Muscle of arm (tissue), 1 donor: ENCODE measurements at regions not wholly inside any gene's neighbourhood (a gene's known extent, or its start where the extent isn't known, plus 50 kb on each side); places are given as distances from the start of the nearest gene placed in this dataset.
A peak's percentile ranks its signal among the peaks of the same experiment; 100 is the strongest.

ENCODE experiments used
- DNase-seq: peaks from one replicate; pipeline ENCODE4 v3.0.0-alpha.2; 2013

- no peak for DNase-seq
These were observed 50.2 kb upstream of the AKR1E2 start for GRCh38 chr10:4775808-4776207.

- no peak for DNase-seq
These were observed 53.8 kb upstream of the AKR1E2 start for GRCh38 chr10:4772202-4772570.

DNA sequence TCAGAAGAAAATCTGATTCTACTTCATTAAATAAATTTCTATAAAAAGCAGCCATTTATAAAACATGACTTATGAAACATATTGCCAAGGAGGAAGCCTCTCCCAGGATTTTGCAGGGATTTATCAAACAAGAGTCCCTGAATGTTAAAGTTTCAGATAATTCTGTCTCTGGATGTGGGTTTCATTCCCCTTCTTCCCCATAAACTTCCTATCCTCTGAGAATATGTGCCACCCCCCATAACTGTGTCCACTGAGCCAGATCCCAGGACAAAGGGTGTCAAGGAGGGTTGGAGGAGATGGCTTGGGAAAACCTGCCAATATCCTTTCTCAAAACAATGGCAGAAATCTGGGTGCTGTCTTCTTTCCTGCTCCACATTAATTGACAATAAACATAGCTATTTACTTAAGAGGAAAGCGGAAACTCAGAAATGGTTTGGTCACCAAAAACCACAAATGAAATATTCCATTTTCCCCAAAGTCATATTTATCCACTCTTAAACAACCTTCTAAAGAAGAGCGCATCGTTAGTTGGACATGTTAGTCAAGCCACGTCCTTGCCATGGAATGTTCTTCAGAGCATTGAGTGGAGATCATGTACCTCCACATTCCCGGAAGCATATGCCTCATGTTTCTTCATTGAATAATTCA lies 54.3 kb upstream of the AKR1E2 start:
- no peak for DNase-seq

- DNase-seq, result peak; percentile 53
These were observed 55.0 kb upstream of the AKR1E2 start for GRCh38 chr10:4770801-4771553.

GRCh38 chr10:4768416-4768815 lies 57.6 kb upstream of the AKR1E2 start:
- no peak for DNase-seq

- peak; percentile 46 for DNase-seq
These were observed 58.8 kb upstream of the AKR1E2 start for GRCh38 chr10:4767033-4767814.

DNA sequence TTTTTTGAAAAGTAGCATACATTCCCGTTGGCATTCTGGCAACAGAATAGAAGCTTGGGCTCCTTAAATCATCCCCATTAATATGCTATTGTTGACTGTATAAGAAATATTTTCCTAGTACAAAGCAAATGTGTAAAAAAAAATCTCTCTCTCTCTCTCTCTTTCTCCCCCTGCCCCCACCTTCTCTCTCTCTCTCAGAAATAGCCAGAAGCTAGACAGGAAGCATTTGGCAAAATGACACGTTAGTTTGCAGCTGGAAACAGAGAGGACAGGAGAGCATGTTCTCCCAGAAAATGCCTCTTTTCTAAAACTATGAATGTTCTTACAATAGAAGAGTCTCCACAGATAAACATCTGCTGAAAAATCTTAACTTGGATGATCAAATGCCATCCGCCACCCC lies 59.6 kb upstream of the AKR1E2 start:
- no peak for DNase-seq

GRCh38 chr10:4765428-4765827 lies 60.6 kb upstream of the AKR1E2 start:
- DNase-seq, result no peak

GRCh38 chr10:4763960-4764428 lies 62.0 kb upstream of the AKR1E2 start:
- DNase-seq, result no peak

DNA sequence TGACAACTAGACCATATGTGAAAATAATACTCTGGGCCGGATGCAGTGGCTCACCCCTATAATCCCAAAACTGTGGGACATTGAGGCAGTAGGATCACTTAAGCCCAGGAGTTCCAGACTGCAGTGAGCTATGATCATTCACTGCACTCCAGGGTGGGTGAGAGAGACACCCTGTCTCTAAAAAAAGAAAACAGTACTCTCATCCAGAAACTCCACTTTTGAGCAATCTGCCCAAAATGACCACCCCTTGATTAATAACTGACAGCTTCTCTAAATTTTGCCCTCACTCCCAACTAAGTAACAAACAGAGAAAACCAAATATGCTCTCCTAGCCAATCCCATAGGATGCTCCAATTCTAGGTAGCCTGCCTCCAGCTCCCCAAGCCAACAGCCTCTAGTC lies 62.5 kb upstream of the AKR1E2 start:
- DNase-seq, result no peak

- no peak for DNase-seq
These were observed 67.8 kb upstream of the AKR1E2 start for GRCh38 chr10:4758256-4758655.

DNA sequence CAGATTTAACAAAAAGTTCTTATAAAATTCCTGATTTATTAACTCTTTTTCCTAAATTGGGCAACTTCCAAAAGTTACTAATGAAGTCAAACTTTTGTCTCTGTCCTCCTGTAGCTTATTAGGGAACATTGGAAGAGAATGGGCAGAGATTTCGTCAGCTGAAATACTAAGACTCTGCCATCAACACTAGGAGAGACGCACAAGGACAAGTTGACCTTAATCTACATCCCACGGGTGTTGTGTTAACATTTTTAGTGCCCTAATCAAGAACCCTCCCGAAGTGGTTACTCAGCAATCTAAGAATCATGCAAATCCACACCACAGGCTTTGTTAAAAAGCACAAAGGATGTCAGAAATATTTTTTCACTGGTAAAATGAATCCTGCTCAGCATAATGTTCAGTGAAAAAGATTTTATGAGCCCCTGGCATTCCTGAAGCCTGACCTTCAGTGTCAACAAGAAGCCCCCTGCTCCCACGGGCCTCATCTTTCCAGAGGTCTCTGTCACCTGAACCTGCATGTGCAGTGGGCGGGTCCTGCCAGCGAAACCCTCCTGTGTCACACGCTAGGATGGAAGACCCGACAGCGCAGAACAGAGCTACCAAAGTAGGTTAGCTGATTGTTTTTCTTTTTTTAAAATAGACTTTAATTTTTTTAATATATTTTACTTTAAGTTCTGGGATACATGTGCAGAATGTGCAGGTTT lies 70.6 kb upstream of the AKR1E2 start:
- no peak for DNase-seq

GRCh38 chr10:4754143-4754542 lies 71.9 kb upstream of the AKR1E2 start:
- DNase-seq, result no peak

GRCh38 chr10:4751211-4751610 lies 74.8 kb upstream of the AKR1E2 start:
- no peak for DNase-seq

- no peak for DNase-seq
These were observed 76.8 kb upstream of the AKR1E2 start for GRCh38 chr10:4749271-4749574.

DNA sequence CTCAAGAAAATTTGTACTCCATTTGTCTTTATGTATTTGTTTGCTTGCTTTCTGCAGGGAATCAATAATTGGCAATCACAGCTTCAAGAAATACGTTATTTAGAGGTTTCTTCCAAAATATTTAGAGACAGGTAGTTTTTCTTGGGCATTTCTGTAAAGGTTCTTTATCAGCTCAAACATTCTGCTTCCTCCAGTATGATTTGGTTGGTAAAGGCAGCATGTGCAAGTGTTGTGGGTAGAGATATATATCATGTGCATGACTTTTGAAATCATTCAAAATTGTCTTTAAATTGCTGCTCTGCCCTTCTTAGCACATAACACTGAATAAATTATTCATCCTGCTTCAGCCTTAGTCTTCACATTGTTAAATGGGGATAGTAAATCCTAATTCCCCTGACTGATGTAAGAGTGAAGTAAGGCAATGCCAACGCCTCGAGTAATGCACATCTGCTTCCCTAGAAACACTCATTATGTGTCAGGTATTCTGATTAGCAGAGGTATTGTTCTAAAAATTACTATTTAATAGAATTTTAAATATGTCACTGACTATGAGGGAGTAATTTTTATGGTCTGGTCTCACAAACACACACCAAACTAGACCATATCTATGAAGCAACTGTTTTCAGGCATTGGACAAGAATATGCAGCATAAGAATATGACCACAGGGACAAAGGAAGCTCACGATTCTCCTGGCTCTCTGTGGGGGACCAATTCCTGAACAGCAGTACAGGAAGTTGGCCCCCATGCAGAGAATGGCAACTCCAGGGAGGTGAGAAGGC lies 77.3 kb upstream of the AKR1E2 start:
- DNase-seq, result no peak

- peak; percentile 51 for DNase-seq
These were observed 83.8 kb upstream of the AKR1E2 start for GRCh38 chr10:4742217-4742616.

DNA sequence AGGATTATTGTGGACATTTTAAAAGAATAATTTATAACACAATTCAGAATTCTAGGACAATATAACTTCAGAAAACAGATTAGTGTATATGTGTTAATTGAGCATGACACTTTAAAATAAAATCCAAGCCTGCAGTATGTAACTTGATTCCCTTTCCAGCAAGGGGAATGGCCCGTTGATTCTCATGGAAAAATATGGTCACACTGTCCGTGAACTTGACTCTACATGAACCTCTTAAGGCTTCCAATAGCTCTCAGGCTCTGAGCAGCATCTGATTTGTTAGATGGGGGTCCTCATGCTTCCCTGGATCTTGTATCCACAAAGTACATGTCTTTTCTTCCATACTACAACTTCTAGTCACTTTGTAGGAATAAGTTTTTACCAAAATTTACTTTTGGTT lies 85.5 kb upstream of the AKR1E2 start:
- DNase-seq, result no peak

DNA sequence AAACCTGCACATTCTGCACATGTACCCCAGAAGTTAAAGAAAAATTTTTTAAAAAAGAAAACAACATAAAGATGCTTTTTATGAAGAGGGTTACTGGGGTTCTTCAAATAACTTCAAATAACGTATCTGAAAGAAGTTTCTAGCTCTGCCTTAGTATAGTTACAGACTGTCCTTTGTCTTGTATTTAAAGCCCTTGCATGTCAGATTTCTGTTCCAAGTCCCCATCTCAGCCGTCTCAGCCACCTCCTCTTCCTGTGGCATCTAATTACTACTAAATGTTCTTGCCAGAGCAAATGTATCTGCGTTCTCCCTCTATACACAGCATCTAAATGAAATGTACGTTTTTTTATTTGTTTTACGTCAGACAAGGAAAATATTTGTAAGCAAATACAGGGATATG lies 89.4 kb upstream of the AKR1E2 start:
- no peak for DNase-seq

- no peak for DNase-seq
These were observed 89.8 kb upstream of the AKR1E2 start for GRCh38 chr10:4736183-4736582.

DNA sequence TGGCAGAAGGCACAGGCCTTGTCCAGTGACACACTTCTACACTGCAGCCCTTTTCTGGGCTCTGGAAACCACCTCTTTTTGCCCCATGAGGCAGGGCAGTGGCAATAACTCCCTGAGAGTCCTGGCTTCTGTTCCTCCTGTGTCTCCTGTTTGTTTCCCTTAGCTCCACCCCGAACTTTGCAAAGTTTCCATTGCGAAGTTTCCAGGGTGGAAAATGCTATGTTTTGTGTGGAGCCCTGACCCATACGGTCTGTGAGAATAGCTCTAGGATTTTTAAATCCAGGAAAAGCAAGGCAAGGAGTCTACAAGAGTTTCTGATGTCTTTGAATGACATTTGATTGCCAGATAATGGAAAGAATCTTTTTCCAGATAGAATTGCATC lies 92.2 kb upstream of the AKR1E2 start:
- DNase-seq, result no peak
